DMS 273 (cell line): ENCODE measurements at regions not wholly inside any gene's neighbourhood (a gene's known extent, or its start where the extent isn't known, plus 50 kb on each side); places are given as distances from the start of the nearest gene placed in this dataset.
"Not testable (repeated sequence)": the region's sequence is repeated elsewhere in the genome, so short reads cannot be mapped to it uniquely, and the experiment has no call there.

ENCODE experiments used
- DNase-seq: peaks from one replicate; lab custom pipeline; 2025; ENCODE audit not compliant: unreplicated experiment; lab: John Stamatoyannopoulos, UW

- no peak for DNase-seq
Observed at GRCh38 chr6:21708320-21708580, 114.7 kb downstream of the SOX4 start.

GRCh38 chr6:21710216-21710615, 116.7 kb downstream of the SOX4 start:
- DNase-seq, result no peak

GRCh38 chr6:21710908-21711627, 117.5 kb downstream of the SOX4 start:
- DNase-seq, result no peak

- no peak for DNase-seq
Observed at GRCh38 chr6:21712213-21712612, 118.7 kb downstream of the SOX4 start.

- DNase-seq, result no peak
Observed at GRCh38 chr6:21713481-21713880, 119.9 kb downstream of the SOX4 start.

GRCh38 chr6:21715180-21715579, 121.6 kb downstream of the SOX4 start:
- DNase-seq, result no peak

- no peak for DNase-seq
Observed at GRCh38 chr6:21722510-21722909, 129.0 kb downstream of the SOX4 start.

- peak; percentile 57 for DNase-seq
Observed at GRCh38 chr6:21726676-21727075, 133.1 kb downstream of the SOX4 start.

- no peak for DNase-seq
Observed at GRCh38 chr6:21728141-21728540, 134.6 kb downstream of the SOX4 start.

GRCh38 chr6:21729431-21729830, 135.9 kb downstream of the SOX4 start:
- DNase-seq, result no peak

- DNase-seq, result no peak
Observed at GRCh38 chr6:21730533-21730932, 137.0 kb downstream of the SOX4 start.

- DNase-seq, result no peak
Observed at GRCh38 chr6:21731411-21732031, 138.0 kb downstream of the SOX4 start.

GRCh38 chr6:21732032-21732730, 138.6 kb downstream of the SOX4 start:
- DNase-seq, result not testable (repeated sequence)

- no peak for DNase-seq
Observed at GRCh38 chr6:21732731-21733130, 139.2 kb downstream of the SOX4 start.

GRCh38 chr6:21733311-21733710, 139.8 kb downstream of the SOX4 start:
- no peak for DNase-seq

GRCh38 chr6:21734204-21734603, 140.7 kb downstream of the SOX4 start:
- no peak for DNase-seq

GRCh38 chr6:21738180-21739094, 144.9 kb downstream of the SOX4 start:
- no peak for DNase-seq

GRCh38 chr6:21739241-21739640, 145.7 kb downstream of the SOX4 start:
- DNase-seq, result no peak

GRCh38 chr6:21739838-21740237, 146.3 kb downstream of the SOX4 start:
- DNase-seq, result no peak

- peak; percentile 9 for DNase-seq
Observed at GRCh38 chr6:21740376-21741124, 147.0 kb downstream of the SOX4 start.
